Germinal center (tissue), 1 donor: ENCODE measurements at regions not wholly inside any gene's neighbourhood (a gene's known extent, or its start where the extent isn't known, plus 50 kb on each side); places are given as distances from the start of the nearest gene placed in this dataset.
"Not testable (repeated sequence)": the region's sequence is repeated elsewhere in the genome, so short reads cannot be mapped to it uniquely, and the experiment has no call there.

ENCODE experiments used
- DNase-seq: peaks from one replicate; pipeline ENCODE4 v3.0.0; 2012; ENCODE audit warnings: mixed read lengths, low spot score

- no peak for DNase-seq
Measured at GRCh38 chr16:66207139-66207882, 159.2 kb upstream of the CDH5 start.

DNA sequence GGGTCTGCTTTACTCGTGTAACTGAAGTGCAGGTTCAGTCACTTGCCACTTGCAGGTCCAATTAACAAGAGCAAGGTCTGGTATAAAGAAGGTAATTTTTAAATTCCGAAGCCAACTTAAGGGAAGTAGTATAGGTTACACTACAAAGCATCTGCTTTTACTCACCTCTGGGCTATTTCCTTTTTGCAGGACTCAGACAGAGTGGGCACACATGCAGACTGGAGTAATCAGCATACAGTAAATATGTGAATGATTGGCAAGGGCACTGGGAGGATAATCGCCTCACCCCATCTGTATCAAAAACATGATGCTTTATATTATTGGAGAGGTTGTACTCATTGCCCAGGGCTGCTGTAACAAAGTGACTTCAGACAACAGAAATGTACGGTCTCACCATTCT, 160.1 kb upstream of the CDH5 start:
- no peak for DNase-seq

DNA sequence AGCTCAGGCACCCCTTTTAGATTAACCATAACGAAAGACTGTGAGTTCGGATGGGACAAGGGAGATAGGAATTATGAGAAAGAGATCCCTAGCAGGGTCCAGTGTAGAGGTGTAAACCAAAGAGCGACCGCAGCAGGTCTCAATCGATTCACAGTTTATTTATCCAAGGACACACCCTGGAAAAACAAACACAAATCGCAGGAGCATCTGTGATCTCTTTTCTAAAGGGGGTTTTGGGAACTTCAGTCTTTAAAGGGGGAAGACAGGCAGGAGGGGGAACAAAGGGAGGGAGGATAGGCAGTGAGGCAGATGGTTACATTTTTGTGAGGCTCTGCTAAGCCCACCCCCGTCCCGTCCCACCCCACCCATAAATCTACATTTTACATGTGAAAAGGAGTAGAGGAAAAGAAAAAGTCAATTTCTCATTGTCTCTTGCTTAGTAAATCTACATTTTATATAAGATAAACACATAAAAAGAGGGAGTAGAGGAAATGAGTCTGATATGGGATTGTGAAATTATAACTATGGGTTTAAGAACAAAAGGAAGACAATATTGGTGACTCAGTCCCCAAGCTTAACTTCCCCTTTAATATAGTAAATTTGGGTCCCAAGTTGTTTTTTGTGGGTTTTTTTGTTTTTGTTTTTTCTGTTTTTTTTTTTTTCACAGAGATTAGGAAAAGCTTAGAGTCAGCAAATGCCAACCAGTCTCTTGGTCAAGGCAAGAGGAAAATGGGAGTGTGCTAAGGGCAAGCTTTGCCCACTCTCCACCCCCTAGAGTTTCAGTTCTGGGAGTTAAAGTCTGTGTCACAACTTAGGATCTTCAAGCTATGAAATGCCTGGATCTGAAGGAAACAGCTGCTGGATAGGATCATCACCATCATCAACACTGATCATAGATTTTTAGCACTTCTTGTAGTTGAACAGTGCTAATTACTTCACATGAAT, 160.9 kb upstream of the CDH5 start:
- DNase-seq = no peak

DNA sequence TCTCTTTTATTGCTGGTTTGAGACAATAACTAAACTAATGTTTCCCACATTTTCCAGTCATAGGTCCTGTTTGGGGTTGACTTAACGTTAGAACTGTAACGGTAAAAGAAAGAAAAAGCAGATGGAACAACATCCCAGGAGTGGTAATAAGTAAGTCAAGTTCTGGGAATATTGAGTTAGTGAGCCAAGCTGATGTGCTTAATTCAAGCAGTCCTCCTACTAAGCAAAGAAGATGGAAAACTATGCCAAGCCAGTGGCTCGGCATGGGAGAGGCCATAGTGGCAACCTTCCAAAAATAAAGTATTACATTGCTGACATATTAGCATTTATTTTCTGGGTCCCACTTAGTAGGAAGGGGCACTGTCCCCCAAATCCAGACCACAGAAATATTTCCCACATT, 161.7 kb upstream of the CDH5 start:
- no peak for DNase-seq

DNA sequence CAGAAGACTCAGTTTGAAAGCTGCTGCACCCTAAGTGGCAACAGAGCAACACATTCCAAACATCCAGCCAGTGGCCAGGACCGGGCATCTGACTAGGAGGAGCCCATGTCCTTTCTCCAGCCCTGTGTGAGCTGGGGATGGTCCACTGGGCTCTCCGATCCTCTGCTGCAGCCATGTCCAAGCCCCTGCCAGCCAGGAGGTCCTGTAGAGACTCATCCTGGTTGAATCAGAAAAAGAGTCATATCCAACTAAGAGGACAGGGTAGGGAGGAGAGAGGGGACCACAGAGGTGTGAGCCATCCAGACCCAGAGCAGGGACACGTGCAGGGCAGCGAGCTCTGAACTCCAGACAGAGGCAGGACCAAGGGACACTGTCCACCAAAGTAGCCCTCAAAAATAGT, 163.0 kb upstream of the CDH5 start:
- DNase-seq = no peak

GRCh38 chr16:66199189-66199588, 167.3 kb upstream of the CDH5 start:
- no peak for DNase-seq

- no peak for DNase-seq
Measured at GRCh38 chr16:66198641-66199040, 167.8 kb upstream of the CDH5 start.

GRCh38 chr16:66197668-66198278, 168.7 kb upstream of the CDH5 start:
- no peak for DNase-seq

- no peak for DNase-seq
Measured at GRCh38 chr16:66196770-66197169, 169.7 kb upstream of the CDH5 start.

- DNase-seq = no peak
Measured at GRCh38 chr16:66194866-66195265, 171.6 kb upstream of the CDH5 start.

DNA sequence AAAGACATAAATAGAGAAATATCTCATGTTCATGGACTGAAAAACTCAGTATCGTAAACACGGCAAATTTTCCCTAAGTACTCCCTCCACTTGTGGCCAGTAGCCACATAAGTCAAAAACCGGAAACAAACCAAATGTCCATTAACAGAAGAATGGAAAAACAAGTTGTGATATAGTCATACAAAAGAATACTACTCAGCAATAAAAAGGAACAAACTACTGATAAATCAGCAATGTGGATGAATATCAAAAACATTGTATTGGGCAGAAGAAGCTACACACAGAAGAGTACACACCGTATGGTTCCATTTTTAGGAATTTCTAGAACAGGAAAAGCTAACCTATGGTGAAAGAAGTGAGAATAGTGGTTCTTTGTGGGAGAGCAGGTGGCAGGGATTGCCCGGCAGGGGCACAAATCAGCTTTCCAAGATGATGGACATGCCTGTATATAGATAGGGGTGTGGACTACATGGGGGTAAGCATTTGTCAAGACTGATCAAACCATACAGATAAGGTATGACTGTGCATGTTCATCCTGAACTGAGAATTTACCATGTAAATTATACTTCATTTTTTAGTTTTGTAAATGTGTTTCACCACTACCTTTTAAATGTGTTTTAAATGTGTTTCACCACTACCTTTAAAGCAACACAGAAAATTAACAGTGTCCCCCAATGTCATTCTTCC, 172.8 kb upstream of the CDH5 start:
- DNase-seq = no peak

DNA sequence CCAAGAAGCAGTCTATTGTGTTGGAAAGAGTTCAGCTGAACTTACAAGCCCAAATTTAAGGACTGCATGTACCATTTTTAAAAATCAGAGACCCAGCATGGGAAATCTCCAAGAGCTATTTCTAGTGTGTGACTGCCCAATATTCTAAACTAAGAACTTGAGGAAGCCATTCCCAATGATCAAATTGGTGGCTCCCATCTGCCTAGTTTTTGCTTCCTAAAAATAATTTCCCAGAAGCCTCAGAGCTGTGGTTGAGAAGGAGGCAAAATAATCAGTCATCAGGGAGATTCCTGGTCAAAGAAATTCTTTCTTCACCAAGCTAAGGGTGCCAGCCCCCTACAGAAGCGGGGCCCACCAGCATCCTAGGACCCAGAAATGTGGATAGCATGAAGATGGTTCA, 176.1 kb upstream of the CDH5 start:
- DNase-seq = no peak

- no peak for DNase-seq
Measured at GRCh38 chr16:66189951-66190350, 176.5 kb upstream of the CDH5 start.

DNA sequence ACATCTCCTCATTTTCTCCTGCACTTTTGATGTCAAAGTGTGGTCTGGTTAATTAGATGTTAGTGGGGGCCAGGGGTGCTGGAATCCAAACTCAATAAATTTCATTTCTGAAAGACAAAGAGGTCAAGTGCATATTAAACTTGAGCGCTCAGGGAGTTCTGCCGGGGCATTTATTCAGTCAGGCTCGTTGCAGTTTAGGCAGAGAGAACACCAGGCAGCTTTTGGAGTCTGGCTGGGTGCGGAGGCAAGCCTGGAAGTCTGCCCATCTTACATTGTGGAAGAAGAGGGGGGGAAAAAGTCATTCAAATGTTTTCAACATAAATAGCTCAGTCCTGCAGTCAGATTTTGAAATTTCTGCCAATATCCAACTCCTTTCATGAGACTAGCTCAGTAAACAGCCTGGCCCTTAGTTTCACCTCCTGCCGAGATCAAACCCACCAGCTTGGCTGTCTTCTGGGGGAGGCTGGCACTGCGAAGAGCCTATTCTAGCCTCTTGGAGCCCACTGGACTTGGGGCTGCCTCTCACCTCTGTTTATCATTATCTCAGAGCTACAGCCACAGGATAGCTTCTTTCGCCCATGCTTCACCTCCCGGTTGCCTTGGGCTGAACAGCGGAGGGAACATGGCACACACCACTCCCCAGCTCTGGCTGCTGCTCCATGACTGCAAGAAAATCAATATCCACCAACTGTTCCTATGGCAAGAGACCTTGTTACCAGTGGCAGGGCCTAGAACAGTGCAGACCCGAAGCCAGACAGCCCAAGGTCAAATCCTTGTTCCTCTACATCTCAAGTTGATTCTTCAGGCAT, 177.4 kb upstream of the CDH5 start:
- no peak for DNase-seq

DNA sequence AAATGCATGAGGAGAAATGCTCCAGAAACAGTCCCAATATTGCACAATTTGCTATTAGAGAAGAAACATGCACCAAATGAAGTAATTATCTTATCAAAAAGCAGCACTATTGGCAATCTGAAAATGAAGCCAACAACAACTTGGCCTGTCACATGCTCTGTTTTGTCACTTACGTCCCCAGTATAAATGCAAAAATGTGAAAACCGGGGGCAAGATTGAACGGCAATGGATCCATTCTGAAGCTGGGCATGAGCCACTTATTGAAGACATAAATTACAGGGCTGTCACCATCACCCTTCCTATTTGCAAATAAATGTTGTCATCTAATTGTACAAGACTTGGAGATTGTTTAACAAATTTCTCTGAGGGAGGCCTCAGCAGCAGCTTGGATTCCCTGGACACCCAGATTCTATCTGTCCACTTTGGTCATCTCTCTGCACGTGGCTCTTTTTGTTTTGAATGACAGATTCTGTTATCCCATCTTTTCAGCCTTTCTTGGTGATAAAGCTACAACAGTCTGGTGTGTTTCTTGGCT, 180.2 kb upstream of the CDH5 start:
- no peak for DNase-seq

GRCh38 chr16:66182592-66182991, 183.9 kb upstream of the CDH5 start:
- no peak for DNase-seq

DNA sequence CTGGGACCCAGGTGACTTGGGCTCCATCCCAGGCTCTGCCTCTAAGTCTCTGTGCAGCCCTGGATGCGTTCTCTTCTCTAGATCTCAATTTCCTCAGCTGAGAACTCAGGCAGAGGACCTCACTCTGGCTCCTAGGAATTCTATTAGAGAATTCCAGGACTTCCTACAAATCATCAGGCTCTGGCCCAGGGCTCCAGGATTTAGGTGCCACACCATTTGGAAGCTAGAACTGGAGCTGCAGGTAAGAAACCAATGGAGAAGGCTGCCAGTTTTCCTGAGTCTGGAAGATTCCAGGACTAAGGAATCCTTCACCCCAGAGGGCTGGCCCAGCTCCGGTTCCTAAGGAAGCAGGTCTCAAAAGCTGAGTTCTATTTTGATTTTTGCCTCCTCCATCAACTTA, 189.8 kb upstream of the CDH5 start:
- no peak for DNase-seq

GRCh38 chr16:66176111-66176510, 190.4 kb upstream of the CDH5 start:
- DNase-seq = no peak

DNA sequence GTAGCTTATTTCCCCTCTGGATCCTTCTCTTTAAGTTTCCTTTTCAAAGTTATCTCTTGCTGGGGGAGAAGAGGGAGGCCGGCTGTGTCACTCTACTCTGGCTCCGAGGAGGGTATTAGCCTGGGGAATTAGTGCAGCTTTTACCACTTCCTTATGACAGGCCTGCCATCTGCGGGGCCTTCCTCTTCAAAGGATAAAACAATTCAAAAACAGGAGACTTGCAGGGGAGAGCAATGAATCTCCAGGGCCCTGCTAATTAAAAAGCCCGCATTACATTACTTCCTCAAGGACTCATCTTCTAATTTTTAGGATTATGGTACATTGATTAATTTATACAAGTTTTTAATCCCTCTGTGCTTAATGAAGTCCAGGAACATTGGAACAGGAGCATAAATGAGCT, 190.9 kb upstream of the CDH5 start:
- DNase-seq = no peak

DNA sequence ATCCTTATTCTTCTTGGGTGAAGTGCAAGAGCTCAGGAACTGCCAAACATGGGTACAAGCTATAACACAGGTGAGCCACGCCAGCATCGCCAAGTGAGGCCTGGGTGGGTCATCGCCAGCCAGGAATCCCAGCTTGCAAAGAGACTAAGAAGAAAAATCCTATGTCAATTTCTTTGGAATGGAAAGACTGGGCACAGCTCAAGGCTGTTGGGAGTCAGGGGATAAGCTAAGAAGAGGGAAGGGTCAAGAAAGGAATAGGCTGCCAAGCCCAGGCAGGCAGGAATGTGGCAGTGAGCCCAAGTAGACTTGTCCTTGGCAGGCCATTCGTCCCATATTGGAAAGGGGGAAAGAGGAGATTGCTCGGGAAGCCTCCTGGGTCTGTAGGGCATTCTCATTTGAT, 191.4 kb upstream of the CDH5 start:
- DNase-seq = no peak

DNA sequence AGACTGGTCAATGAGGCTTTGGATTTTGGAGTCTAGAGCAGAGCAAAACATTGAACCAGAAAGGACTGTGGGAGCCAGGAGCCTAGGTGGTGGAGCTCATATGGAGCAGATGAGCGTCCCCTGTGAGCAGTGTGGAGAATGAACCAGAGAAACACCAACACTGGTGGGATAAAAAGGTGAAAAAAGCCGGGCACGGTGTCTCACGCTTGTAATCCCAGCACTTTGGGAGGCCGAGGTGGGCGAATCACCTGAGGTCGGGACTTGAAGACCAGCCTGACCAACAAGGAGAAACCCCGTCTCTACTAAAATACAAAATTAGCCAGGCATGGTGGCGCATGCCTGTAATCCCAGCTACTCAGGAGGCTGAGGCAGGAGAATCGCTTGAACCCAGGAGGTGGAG, 192.7 kb upstream of the CDH5 start:
- not testable (repeated sequence) for DNase-seq
